IMR-90 (cell line): ENCODE measurements at regions not wholly inside any gene's neighbourhood (a gene's known extent, or its start where the extent isn't known, plus 50 kb on each side); places are given as distances from the start of the nearest gene placed in this dataset.

ENCODE experiments used
- ATAC-seq: fragments of 200-7000 bp; cut with Tn5 transposase; 2 replicates; pipeline ENCODE4 v1.9.1; 2020; ENCODE audit warnings: low read depth, mild to moderate bottlenecking, moderate library complexity
- BruUV-seq: library from RNA; stranded (reverse); fragments of 400-500 nt; replicated peaks from 2 replicates; lab custom pipeline; 2021; lab: Mats Ljungman, UMichigan
- CTCF ChIA-PET: fragments of 300-600 bp; formaldehyde crosslinking; extraction: SDS; loops from one replicate; lab custom pipeline; 2021; ENCODE audit warnings: antibody characterized with exemption; lab: Yijun Ruan, JAX
- POLR2A ChIA-PET: fragments of 300-600 bp; sonication (Branson Sonifier 250); formaldehyde crosslinking; loops from one replicate; lab custom pipeline; 2022; ENCODE audit warnings: antibody characterized with exemption; ENCODE audit not compliant: unreplicated experiment; lab: Charles Lee
- DNase-seq: peaks from one replicate; pipeline ENCODE4 v3.0.0; 2013
- H2AFZ ChIP-seq: replicated peaks from 2 replicates; pipeline ENCODE3; 2013; ENCODE audit warnings: low read length, mild to moderate bottlenecking; ENCODE audit not compliant: poor library complexity
- H2AK5ac ChIP-seq: 2 replicates; pipeline ENCODE4 v1.6.1; 2013; ENCODE audit warnings: low read depth, low read length, inconsistent platforms
- H2AK9ac ChIP-seq: replicated peaks from 2 replicates; pipeline ENCODE3; 2013; ENCODE audit warnings: mild to moderate bottlenecking, low read depth, low read length, moderate library complexity; ENCODE audit not compliant: poor library complexity
- H2BK120ac ChIP-seq: 2 replicates; pipeline ENCODE4 v1.6.1; 2013; ENCODE audit warnings: low read depth, low read length, inconsistent platforms
- H2BK15ac ChIP-seq: 3 replicates; pipeline ENCODE4 v1.6.1; 2013; ENCODE audit warnings: low read depth, low read length, inconsistent platforms
- H2BK20ac ChIP-seq: 2 replicates; pipeline ENCODE4 v1.6.1; 2013; ENCODE audit warnings: low read depth, mild to moderate bottlenecking, inconsistent platforms, low read length, moderate library complexity
- H2BK5ac ChIP-seq: 2 replicates; pipeline ENCODE4 v1.6.1; 2013; ENCODE audit warnings: mild to moderate bottlenecking, low read depth, low read length, inconsistent platforms; ENCODE audit not compliant: poor library complexity, severe bottlenecking
- H3K14ac ChIP-seq: replicated peaks from 2 replicates; pipeline ENCODE4 v1.6.1; 2013; ENCODE audit warnings: low read depth, low read length, inconsistent platforms
- H3K18ac ChIP-seq: 2 replicates; pipeline ENCODE4 v1.6.1; 2013; ENCODE audit warnings: low read depth, low read length, control low read depth
- H3K23ac ChIP-seq: 2 replicates; pipeline ENCODE4 v1.6.1; 2013; ENCODE audit warnings: low read depth, low read length, inconsistent platforms
- H3K27ac ChIP-seq: 2 replicates; pipeline ENCODE4 v1.5.1; 2013; ENCODE audit warnings: mild to moderate bottlenecking, control low read depth, low read length; ENCODE audit not compliant: insufficient read depth
- H3K27me3 ChIP-seq: 2 replicates; pipeline ENCODE4 v1.6.1; 2013; ENCODE audit warnings: low read length; ENCODE audit not compliant: control insufficient read depth, insufficient read depth
- H3K36me3 ChIP-seq: 2 replicates; pipeline ENCODE4 v1.6.1; 2013; ENCODE audit warnings: low read length, mixed read lengths; ENCODE audit not compliant: control insufficient read depth, insufficient read depth
- H3K4ac ChIP-seq: 2 replicates; pipeline ENCODE4 v1.6.1; 2013; ENCODE audit warnings: low read depth, low read length, inconsistent platforms
- H3K4me1 ChIP-seq: 2 replicates; pipeline ENCODE4 v1.6.1; 2013; ENCODE audit warnings: low read length, mixed read lengths; ENCODE audit not compliant: control insufficient read depth, insufficient read depth
- H3K4me2 ChIP-seq: 2 replicates; pipeline ENCODE4 v1.6.1; 2013; ENCODE audit warnings: low read depth, mild to moderate bottlenecking, control low read depth, low read length, moderate library complexity
- H3K4me3 ChIP-seq: 2 replicates; pipeline ENCODE4 v1.5.1; 2013; ENCODE audit warnings: low read depth, mild to moderate bottlenecking, control low read depth, low read length, moderate library complexity; ENCODE audit not compliant: insufficient read depth
- H3K56ac ChIP-seq: 2 replicates; pipeline ENCODE4 v1.6.1; 2013; ENCODE audit warnings: low read length, inconsistent platforms; ENCODE audit not compliant: insufficient read depth; ENCODE audit errors: extremely low read depth
- H3K79me1 ChIP-seq, 2 experiments: 2 replicates each; pipeline ENCODE4 v1.6.1; 2013; ENCODE audit warnings: low read length in 2 of 2, inconsistent platforms in 1 of 2, low read depth in 1 of 2
- H3K9ac ChIP-seq: 2 replicates; pipeline ENCODE4 v1.6.1; 2013; ENCODE audit warnings: low read depth, low read length, control low read depth
- H3K9me1 ChIP-seq: 2 replicates; pipeline ENCODE4 v1.6.1; 2013; ENCODE audit warnings: low read length, inconsistent platforms; ENCODE audit not compliant: insufficient read depth
- H3K9me3 ChIP-seq: 2 replicates; pipeline ENCODE4 v1.6.1; 2013; ENCODE audit warnings: low read length; ENCODE audit not compliant: control insufficient read depth, insufficient read depth
- H4K20me1 ChIP-seq: 2 replicates; pipeline ENCODE4 v1.6.1; 2013; ENCODE audit warnings: low read length, inconsistent platforms; ENCODE audit not compliant: insufficient read depth
- H4K5ac ChIP-seq: 2 replicates; pipeline ENCODE4 v1.6.1; 2013; ENCODE audit warnings: mild to moderate bottlenecking, low read depth, low read length, control low read depth
- H4K8ac ChIP-seq, 2 experiments: 2 replicates each; pipeline ENCODE4 v1.6.1; 2013; ENCODE audit warnings: low read depth in 2 of 2, low read length in 2 of 2, control low read depth in 1 of 2, inconsistent platforms in 1 of 2
- H4K91ac ChIP-seq: 2 replicates; pipeline ENCODE4 v1.6.1; 2013; ENCODE audit warnings: low read depth, low read length, inconsistent platforms; ENCODE audit not compliant: insufficient read depth
- MXI1 ChIP-seq: IDR thresholded peaks from 2 replicates; pipeline ENCODE4 v1.6.1; 2012; ENCODE audit warnings: low read depth, mild to moderate bottlenecking, low read length, moderate library complexity, borderline replicate concordance
- NFE2L2 ChIP-seq: fragments of 150-350 bp; IDR thresholded peaks from 2 replicates; pipeline ENCODE4 v1.6.1; 2016; ENCODE audit warnings: low read depth, mild to moderate bottlenecking, low read length
- RAD21 ChIP-seq: IDR thresholded peaks from 2 replicates; pipeline ENCODE4 v1.6.1; 2012; ENCODE audit warnings: low read length, improper control_type of control experiment
- RCOR1 ChIP-seq: IDR thresholded peaks from 2 replicates; pipeline ENCODE4 v1.6.1; 2012; ENCODE audit warnings: mild to moderate bottlenecking, low read length, improper control_type of control experiment; ENCODE audit not compliant: insufficient replicate concordance
- WGBS, 2 experiments: methylation state at CpG; one replicate each; pipeline versions ENCODE4 v1.1.5 to v1.1.7; 2013; ENCODE audit warnings: missing lambda C conversion rate in 2 of 2; ENCODE audit not compliant: insufficient read length in 1 of 2; ENCODE audit errors: extremely low coverage in 2 of 2; 5-methylcytosine and 5-hydroxymethylcytosine counted together
- dilution Hi-C: fragments of 300-500 bp; cut with HindIII; formaldehyde crosslinking; loops from one replicate; pipeline ENCODE4 v1.14.3; 2018; ENCODE audit warnings: low sequenced_read_pairs; ENCODE audit not compliant: unreplicated experiment
- in situ Hi-C: fragments of 300-500 bp; cut with MboI; formaldehyde crosslinking; loops from 3 replicates; pipeline ENCODE4 v1.14.3; 2019; ENCODE audit warnings: low sequenced_read_pairs, inconsistent platforms, mixed read lengths
- intact Hi-C: fragments of 100-400 bp; cut with micrococcal nuclease; formaldehyde crosslinking; loops from 2 replicates; pipeline ENCODE4 v1.10.0; 2022

GRCh38 chr10:29102636-29103035 lies 186.2 kb upstream of the LYZL1 start:
- CTCF ChIA-PET: no interaction called here
- Histone ChIP-seq H3K9me3 (peaks cover 6% of the 10 kb centered on the region), H3K4me1 (peaks cover 13% of the 10 kb centered on the region), H2AK5ac (no peak overlapping the region), H3K4me3 (no peak overlapping the region), H4K8ac (no peak overlapping the region), H3K79me1 (no peaks in the 10 kb centered on the region), H3K27me3 (peaks cover 10% of the 10 kb centered on the region), H3K9ac (no peak overlapping the region), H3K36me3 (no peaks in the 10 kb centered on the region), H2BK120ac (peak overlapping the region; percentile 57; the same call in 1 of the 2 replicates), H2AK9ac (no peak overlapping the region), H2AFZ (no peak overlapping the region), H4K91ac (no peak overlapping the region), H2BK15ac (0 out of 3 replicates have a peak overlapping the region, but pooled peaks have one; percentile 21), H2BK5ac (no peak overlapping the region), H3K56ac (no peak overlapping the region), H4K5ac (no peak overlapping the region), H3K27ac (no peak overlapping the region), H3K18ac (no peak overlapping the region), H2BK20ac (no peak overlapping the region; the same call in 1 of the 2 replicates), H3K23ac (no peak overlapping the region), H3K4me2 (no peak overlapping the region), H3K14ac (no peak overlapping the region), H3K9me1 (peaks cover 13% of the 10 kb centered on the region), H3K4ac (no peak overlapping the region), H4K20me1 (no peaks in the 10 kb centered on the region)
- no peak for ATAC-seq
- POLR2A ChIA-PET: no interaction called here
- dilution Hi-C loops (no loop called here), in situ Hi-C loops (no loop called here), intact Hi-C loops (loop anchor here (1.0 kb wide), 1 partner anchor 50 kb away; no protein-coding TSS in a partner anchor)
- no TSS peak for BruUV-seq
- TF ChIP-seq MXI1: no peak
- TF ChIP-seq RCOR1: no peak
- TF ChIP-seq NFE2L2: no peak
- no peak for TF ChIP-seq RAD21
- DNase-seq: no peak
- no CpG with 5 or more reads among the region's 3 CpGs for WGBS, 2 experiments
